DND-41 (cell line): ENCODE measurements at regions not wholly inside any gene's neighbourhood (a gene's known extent, or its start where the extent isn't known, plus 50 kb on each side); places are given as distances from the start of the nearest gene placed in this dataset.

Source experiments
- ATAC-seq: fragments of 200-7000 bp; cut with Tn5 transposase; 3 replicates; pipeline ENCODE4 v1.9.1; 2021; ENCODE audit warnings: low read depth; ENCODE audit not compliant: insufficient read depth
- DNase-seq: peaks from one replicate; pipeline ENCODE4 v3.0.0-alpha.2; 2020
- H2AFZ ChIP-seq: 2 replicates; pipeline ENCODE4 v1.6.0; 2012; ENCODE audit warnings: low read depth, low read length
- H3K27ac ChIP-seq: 2 replicates; pipeline ENCODE4 v1.5.1; 2012; ENCODE audit warnings: low read length, inconsistent platforms
- H3K27me3 ChIP-seq: fragments of 200-600 bp; sonication (generic); 2 replicates; pipeline ENCODE4 v1.6.0; 2012; ENCODE audit warnings: low read length, mild to moderate bottlenecking, inconsistent platforms; ENCODE audit not compliant: insufficient read depth, poor library complexity
- H3K36me3 ChIP-seq: 2 replicates; pipeline ENCODE4 v1.5.1; 2012; ENCODE audit warnings: low read length, inconsistent platforms; ENCODE audit not compliant: insufficient read depth
- H3K4me1 ChIP-seq: 2 replicates; pipeline ENCODE4 v1.5.1; 2012; ENCODE audit warnings: mild to moderate bottlenecking, low read length; ENCODE audit not compliant: insufficient read depth
- H3K4me2 ChIP-seq: 2 replicates; pipeline ENCODE4 v1.6.0; 2012; ENCODE audit warnings: mild to moderate bottlenecking, moderate library complexity, low read length, inconsistent platforms; ENCODE audit not compliant: insufficient read depth
- H3K4me3 ChIP-seq, 2 experiments: fragments of 200-600 bp in 1 of 2; shearing (Covaris generic) in 1 of 2; 2 replicates each; pipeline ENCODE4 v1.5.1; 2012 to 2016; ENCODE audit warnings: inconsistent platforms in 2 of 2, low read length in 2 of 2, mild to moderate bottlenecking in 2 of 2, low read depth in 1 of 2, moderate library complexity in 1 of 2
- H3K79me2 ChIP-seq: 2 replicates; pipeline ENCODE4 v1.6.0; 2012; ENCODE audit warnings: low read length, inconsistent platforms; ENCODE audit not compliant: insufficient read depth
- H3K9ac ChIP-seq: 2 replicates; pipeline ENCODE4 v1.6.0; 2012; ENCODE audit warnings: low read depth, mild to moderate bottlenecking, inconsistent platforms, low read length, moderate library complexity
- H3K9me3 ChIP-seq: 2 replicates; pipeline ENCODE4 v1.5.1; 2012; ENCODE audit warnings: low read length, moderate library complexity, mild to moderate bottlenecking, inconsistent platforms; ENCODE audit not compliant: insufficient read depth, severe bottlenecking
- H4K20me1 ChIP-seq: 2 replicates; pipeline ENCODE4 v1.6.0; 2012; ENCODE audit warnings: low read length; ENCODE audit not compliant: insufficient read depth
- CTCF ChIP-seq: IDR thresholded peaks from 2 replicates; pipeline ENCODE4 v1.5.1; 2012; ENCODE audit warnings: borderline replicate concordance, low read length, moderate library complexity, mild to moderate bottlenecking; ENCODE audit not compliant: poor library complexity, severe bottlenecking; ENCODE audit errors: extremely low read depth
- EZH2 ChIP-seq: IDR thresholded peaks from 3 replicates; pipeline ENCODE4 v1.6.1; 2012; ENCODE audit warnings: borderline replicate concordance, low read depth, mild to moderate bottlenecking, moderate library complexity, low read length, inconsistent platforms; ENCODE audit not compliant: severe bottlenecking

GRCh38 chr3:72297481-72297880, 512.5 kb upstream of the PROK2 start:
- no peak overlapping the region for H2AFZ ChIP-seq
- no peaks in the 10 kb centered on the region for H3K36me3 ChIP-seq
- DNase-seq (no peak), ATAC-seq (no peak)
- no peaks in the 10 kb centered on the region for H4K20me1 ChIP-seq
- H3K27me3 ChIP-seq: no peaks in the 10 kb centered on the region
- no peak overlapping the region for H3K9ac ChIP-seq
- no peaks in the 10 kb centered on the region for H3K9me3 ChIP-seq
- H3K4me2 ChIP-seq: no peak overlapping the region
- H3K4me3 ChIP-seq: no peak overlapping the region
- H3K4me1 ChIP-seq: no peaks in the 10 kb centered on the region
- no peak overlapping the region for H3K27ac ChIP-seq
- TF ChIP-seq EZH2 (no peak), CTCF (no peak)
- H3K79me2 ChIP-seq: no peaks in the 10 kb centered on the region

GRCh38 chr3:72296477-72297111, 511.6 kb upstream of the PROK2 start:
- no peaks in the 10 kb centered on the region for H3K4me1 ChIP-seq
- no peak overlapping the region for H3K4me3 ChIP-seq
- no peaks in the 10 kb centered on the region for H3K79me2 ChIP-seq
- no peak overlapping the region for H2AFZ ChIP-seq
- no peak overlapping the region for H3K9ac ChIP-seq
- no peaks in the 10 kb centered on the region for H3K9me3 ChIP-seq
- no peak overlapping the region for H3K27ac ChIP-seq
- H3K36me3 ChIP-seq: no peaks in the 10 kb centered on the region
- H4K20me1 ChIP-seq: no peaks in the 10 kb centered on the region
- DNase-seq (no peak), ATAC-seq (no peak)
- TF ChIP-seq EZH2 (no peak), CTCF (no peak)
- H3K4me2 ChIP-seq: no peak overlapping the region
- no peaks in the 10 kb centered on the region for H3K27me3 ChIP-seq

GRCh38 chr3:72295962-72296450, 511.1 kb upstream of the PROK2 start:
- Histone ChIP-seq H3K9me3 (no peaks in the 10 kb centered on the region), H3K27ac (no peak overlapping the region), H2AFZ (no peak overlapping the region), H3K36me3 (no peaks in the 10 kb centered on the region), H3K4me3 (no peak overlapping the region), H3K9ac (no peak overlapping the region), H3K4me2 (no peak overlapping the region), H3K4me1 (no peaks in the 10 kb centered on the region), H4K20me1 (no peaks in the 10 kb centered on the region), H3K27me3 (no peaks in the 10 kb centered on the region), H3K79me2 (no peaks in the 10 kb centered on the region)
- no peak for DNase-seq
- ATAC-seq: no peak
- no peak for TF ChIP-seq EZH2
- no peak for TF ChIP-seq CTCF

- H3K27me3 ChIP-seq: no peaks in the 10 kb centered on the region
- TF ChIP-seq CTCF (no peak), EZH2 (no peak)
- no peak overlapping the region for H3K4me2 ChIP-seq
- H3K27ac ChIP-seq: no peak overlapping the region
- no peak overlapping the region for H3K4me3 ChIP-seq
- no peak overlapping the region for H3K9ac ChIP-seq
- H3K79me2 ChIP-seq: no peaks in the 10 kb centered on the region
- ATAC-seq: no peak
- H3K9me3 ChIP-seq: no peaks in the 10 kb centered on the region
- H3K4me1 ChIP-seq: no peaks in the 10 kb centered on the region
- H4K20me1 ChIP-seq: no peaks in the 10 kb centered on the region
- no peak for DNase-seq
- H2AFZ ChIP-seq: no peak overlapping the region
- H3K36me3 ChIP-seq: no peaks in the 10 kb centered on the region
These were observed 510.5 kb upstream of the PROK2 start for GRCh38 chr3:72295276-72295961.
